Erythroblast (primary cell): ENCODE measurements at regions not wholly inside any gene's neighbourhood (a gene's known extent, or its start where the extent isn't known, plus 50 kb on each side); places are given as distances from the start of the nearest gene placed in this dataset.
A peak's percentile ranks its signal among the peaks of the same experiment; 100 is the strongest.

Experiments used
- DNase-seq, 2 experiments: peaks; one replicate each; lab custom pipeline; 2025; lab: John Stamatoyannopoulos, UW
- GATA1 ChIP-seq: IDR thresholded peaks from 2 replicates; pipeline ENCODE4 v1.6.1; 2011; ENCODE audit warnings: low read depth, mild to moderate bottlenecking, control low read depth, low read length, moderate library complexity
- POLR2A ChIP-seq: IDR thresholded peaks from 2 replicates; pipeline ENCODE4 v1.6.1; 2011; ENCODE audit warnings: mild to moderate bottlenecking, low read length

DNA sequence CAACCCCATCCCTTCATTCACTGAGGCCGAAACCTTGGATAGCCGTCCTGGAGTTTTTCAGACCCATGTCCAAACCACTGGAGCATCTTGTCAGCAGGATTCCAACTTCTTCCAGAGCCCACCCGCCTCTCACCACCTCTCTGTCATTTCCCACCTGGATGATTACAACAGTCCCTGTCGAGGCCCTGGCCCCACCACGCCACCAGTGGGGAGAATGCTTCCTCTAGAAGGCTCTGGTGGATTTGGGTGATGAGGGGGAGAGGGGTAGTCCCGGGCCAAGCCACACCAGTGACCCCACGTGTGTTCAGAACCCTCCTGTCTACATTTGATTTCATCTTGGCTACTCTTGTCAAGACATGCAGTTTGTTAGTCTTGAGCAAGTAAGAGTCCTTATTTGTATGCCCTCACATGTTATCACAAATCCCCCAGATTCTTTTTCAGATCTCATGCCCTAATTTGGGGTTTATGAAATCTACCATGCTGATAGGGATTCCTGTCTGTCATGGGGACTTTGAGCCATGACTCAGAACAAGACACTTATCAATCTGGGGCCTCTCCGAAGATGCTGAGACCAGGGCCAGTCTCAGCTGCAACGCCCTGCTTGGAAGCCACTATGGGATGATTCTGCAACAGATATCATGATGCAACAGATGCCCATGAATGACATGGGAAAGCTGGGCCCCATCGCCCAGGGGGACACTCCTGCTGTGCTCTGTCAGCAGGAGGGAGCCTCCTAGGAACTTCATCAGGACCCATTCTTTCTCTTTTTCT lies 186.1 kb downstream of the ZFP36L2 start:
- peak; percentile 82 to 92 for DNase-seq
- no peak for TF ChIP-seq GATA1
- TF ChIP-seq POLR2A, result no peak

- no peak for DNase-seq
- TF ChIP-seq POLR2A (no peak), GATA1 (no peak)
These were observed 186.9 kb downstream of the ZFP36L2 start for GRCh38 chr2:43039376-43040080.

- DNase-seq, result no peak
- TF ChIP-seq POLR2A (no peak), GATA1 (no peak)
These were observed 187.7 kb downstream of the ZFP36L2 start for GRCh38 chr2:43038696-43039094.

- DNase-seq, result no peak
- no peak for TF ChIP-seq POLR2A
- no peak for TF ChIP-seq GATA1
These were observed 188.2 kb downstream of the ZFP36L2 start for GRCh38 chr2:43038034-43038695.

DNA sequence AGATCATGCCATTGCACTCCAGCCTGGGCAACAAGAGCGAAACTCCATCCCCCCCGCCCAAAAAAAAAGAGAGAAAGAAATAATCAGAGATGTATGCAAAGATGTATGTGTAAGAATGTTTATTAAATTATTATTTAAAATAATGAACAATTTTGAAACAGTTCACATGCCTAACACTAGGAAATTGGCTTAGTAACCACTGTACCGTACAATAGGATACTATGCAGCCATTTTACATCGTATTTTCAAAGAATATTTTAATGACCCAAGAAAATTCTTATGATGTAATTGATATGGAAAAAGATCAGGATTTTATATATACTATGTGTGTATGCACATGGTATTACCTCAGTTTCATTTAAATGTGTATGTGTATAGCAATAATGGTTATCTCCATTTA lies 190.5 kb downstream of the ZFP36L2 start:
- DNase-seq, result no peak
- no peak for TF ChIP-seq POLR2A
- no peak for TF ChIP-seq GATA1

- DNase-seq, result no peak
- TF ChIP-seq GATA1 (no peak), POLR2A (no peak)
These were observed 191.5 kb downstream of the ZFP36L2 start for GRCh38 chr2:43034921-43035320.

DNA sequence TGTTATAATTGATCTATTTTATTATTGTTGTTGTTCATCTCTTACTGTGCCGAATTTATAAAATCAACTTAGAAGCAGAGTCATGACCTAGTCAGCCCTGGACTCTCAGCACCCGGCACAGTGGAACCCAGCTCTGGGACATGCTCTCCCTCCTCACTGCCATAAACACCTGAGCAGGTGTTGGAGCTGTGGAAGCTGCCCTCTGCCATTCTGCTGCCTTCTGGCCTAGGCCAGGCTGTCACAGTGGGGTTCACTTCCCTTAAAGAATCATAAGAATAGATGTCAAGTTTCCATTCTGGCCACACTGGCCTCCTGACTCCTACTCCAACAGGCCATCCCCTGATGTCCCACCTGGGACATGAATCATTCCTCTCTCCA lies 192.2 kb downstream of the ZFP36L2 start:
- no peak for DNase-seq

DNA sequence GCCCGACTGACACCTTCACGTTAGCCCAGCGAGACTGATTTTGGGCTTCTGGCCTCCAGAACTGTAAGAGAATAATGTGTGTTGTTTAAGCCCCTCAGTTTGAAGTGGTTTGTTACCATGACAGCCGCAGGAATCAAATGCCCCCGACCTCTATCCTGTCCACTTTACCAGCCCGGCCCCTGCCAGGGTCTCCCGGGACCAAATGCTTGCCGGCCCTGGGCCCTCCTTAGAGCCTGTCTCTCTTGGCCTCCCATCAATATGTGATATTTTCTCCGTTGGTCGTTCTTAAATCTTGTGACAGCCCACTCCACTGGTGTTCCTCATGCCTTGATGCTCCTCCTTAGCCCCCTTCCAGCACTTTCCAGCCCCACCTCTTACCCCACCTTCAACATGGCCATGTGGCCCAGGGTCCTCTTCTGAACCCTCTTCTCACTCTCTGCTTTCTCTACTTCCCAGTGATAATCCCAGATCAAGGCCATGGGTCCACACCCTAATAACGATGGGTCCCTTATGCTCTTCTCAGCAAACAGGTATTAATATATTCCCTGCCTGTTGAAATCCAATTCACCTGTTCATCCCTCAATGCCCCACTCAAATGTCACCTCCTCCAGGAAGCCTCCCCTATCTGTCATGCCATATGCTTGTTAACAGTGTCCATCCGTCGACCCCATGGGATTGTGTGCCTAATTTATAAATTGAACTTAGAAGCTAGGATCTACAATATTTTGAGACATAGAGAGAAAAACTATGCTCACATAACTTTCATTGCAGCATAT lies 192.8 kb downstream of the ZFP36L2 start:
- no peak for DNase-seq
- no peak for TF ChIP-seq POLR2A
- no peak for TF ChIP-seq GATA1

More for the DNA sequence above, 192.2 kb downstream of the ZFP36L2 start:
- TF ChIP-seq POLR2A (no peak), GATA1 (no peak)

DNA sequence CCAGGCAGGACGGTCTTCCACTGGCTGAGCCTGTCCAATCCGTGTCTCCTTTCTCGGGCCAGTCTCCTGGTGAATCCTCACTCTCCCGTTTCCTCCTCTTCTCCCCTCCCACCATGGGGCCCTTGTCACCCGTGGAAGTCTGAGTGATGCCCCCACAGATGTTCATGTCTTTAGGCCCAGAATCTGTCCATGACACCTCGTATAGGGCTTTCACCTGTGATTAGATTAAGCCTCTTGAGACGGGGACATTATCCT lies 193.5 kb downstream of the ZFP36L2 start:
- DNase-seq, result no peak
- TF ChIP-seq GATA1 (no peak), POLR2A (no peak)

DNA sequence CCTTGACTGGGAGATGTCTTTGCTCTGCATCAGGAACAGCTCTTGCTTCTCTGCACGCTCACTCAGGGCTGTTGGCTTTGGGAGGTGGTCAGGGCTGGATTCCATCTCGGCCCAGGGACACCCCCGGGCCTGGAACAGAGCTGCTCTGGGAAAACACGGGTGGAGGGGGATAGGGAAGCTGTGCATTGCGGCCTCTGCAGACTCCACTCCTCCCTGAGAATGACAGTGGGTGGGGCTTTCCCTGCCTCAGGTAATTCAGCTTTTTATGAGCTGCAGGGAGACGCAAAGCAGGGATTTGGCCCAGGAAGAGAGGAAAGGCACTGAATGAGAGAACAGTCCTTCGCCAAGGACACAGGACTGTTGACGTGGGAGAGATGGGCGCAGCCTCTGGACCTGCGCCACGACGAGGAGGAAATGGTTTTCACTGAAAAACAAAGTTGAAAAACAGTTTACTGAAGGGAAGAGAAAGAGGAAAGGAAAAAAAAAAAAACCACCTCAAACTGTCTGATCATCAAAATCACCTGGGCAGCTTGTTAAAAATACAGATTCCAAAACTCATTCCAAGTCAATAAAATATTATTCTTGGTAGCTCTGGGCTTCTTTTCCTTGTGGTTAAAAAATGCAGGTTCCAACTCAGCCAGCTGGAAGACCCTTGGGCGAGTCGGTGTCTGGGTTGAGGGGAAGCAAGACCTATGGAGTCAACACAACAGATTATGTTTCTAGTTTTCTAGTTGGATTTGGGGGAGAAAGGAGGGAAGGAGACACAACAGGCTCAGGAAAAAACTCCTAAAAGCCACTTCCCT lies 194.0 kb downstream of the ZFP36L2 start:
- TF ChIP-seq GATA1, result no peak
- DNase-seq, result no peak

- DNase-seq, result no peak
- no peak for TF ChIP-seq GATA1
- no peak for TF ChIP-seq POLR2A
These were observed 194.8 kb downstream of the ZFP36L2 start for GRCh38 chr2:43031471-43032212.

DNA sequence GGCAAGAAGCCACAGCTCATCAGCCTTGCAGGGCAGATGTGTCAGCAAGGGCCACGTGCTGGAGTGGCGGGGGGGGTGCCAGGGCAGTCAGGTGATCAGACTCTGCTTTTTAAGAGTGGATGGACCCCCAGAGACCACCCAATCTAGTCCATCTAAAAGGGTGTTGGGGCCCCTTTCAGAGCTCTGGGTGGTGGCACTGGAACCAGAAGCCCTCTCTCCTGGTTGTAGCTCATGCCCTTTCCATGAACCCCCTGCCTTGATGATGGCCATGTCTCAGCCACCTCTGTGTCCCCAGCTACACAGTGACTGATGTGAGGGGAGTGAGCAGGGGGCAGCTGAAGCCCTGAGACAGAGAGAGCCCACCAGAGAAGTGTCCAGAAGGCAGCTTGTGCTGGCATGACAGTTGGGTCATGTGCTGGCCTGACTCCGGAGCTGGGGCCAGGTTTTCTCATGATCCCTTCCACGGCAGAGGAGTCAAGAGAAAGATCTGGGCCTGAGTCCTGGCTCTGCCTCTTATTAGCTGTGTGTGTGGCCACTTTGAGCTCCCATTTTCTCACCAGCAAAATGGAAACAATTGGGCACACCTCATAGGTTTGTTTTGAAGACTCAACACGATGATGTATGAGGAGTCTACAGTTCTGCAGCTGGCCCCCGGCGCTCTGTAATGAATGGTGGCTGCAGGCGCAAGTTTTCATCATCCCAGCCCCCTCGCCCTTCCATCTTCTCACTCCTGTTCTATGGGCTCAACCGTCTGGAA lies 195.7 kb downstream of the ZFP36L2 start:
- TF ChIP-seq GATA1, result no peak
- TF ChIP-seq POLR2A, result no peak
- DNase-seq, result no peak
